Esophagus squamous epithelium (tissue), 5 donors: ENCODE measurements at regions not wholly inside any gene's neighbourhood (a gene's known extent, or its start where the extent isn't known, plus 50 kb on each side); places are given as distances from the start of the nearest gene placed in this dataset.
"Not testable (repeated sequence)": the region's sequence is repeated elsewhere in the genome, so short reads cannot be mapped to it uniquely, and the experiment has no call there.

Experiments used
- DNase-seq: peaks from one replicate; lab custom pipeline; 2025; lab: John Stamatoyannopoulos, UW
- H3K27ac ChIP-seq, 4 donors: fragments of 200-600 bp; sonication (generic); one replicate each; pipeline ENCODE4 v1.5.1; 2016 to 2019; ENCODE audit warnings: mild to moderate bottlenecking in 1 of 4
- H3K27me3 ChIP-seq, 4 donors: fragments of 200-600 bp; sonication (generic); 1 replicate in 3 of 4; 2 replicates in 1 of 4; pipeline versions ENCODE4 v1.5.1 to v1.6.0; 2017 to 2021; ENCODE audit warnings: antibody characterized with exemption in 1 of 4
- H3K36me3 ChIP-seq, 3 donors: fragments of 200-600 bp; sonication (generic); one replicate each; pipeline ENCODE4 v1.5.1; 2016 to 2019
- H3K4me1 ChIP-seq, 3 donors: fragments of 200-600 bp; sonication (generic); one replicate each; pipeline ENCODE4 v1.5.1; 2017 to 2019
- H3K4me3 ChIP-seq, 4 donors: fragments of 200-600 bp; sonication (generic); 1 replicate in 3 of 4; 2 replicates in 1 of 4; pipeline ENCODE4 v1.5.1; 2016 to 2019; ENCODE audit warnings: mild to moderate bottlenecking in 2 of 4, moderate library complexity in 1 of 4
- H3K9me3 ChIP-seq, 3 donors: fragments of 200-600 bp; sonication (generic); one replicate each; pipeline ENCODE4 v1.5.1; 2016 to 2019
- POLR2A ChIP-seq, 4 donors: fragments of 450-650 bp; IDR thresholded peaks; one replicate each; pipeline ENCODE4 v1.6.1; 2017; ENCODE audit warnings: antibody characterized with exemption in 4 of 4, mild to moderate bottlenecking in 4 of 4, moderate library complexity in 3 of 4
- WGBS, 2 donors: methylation state at CpG; one replicate each; pipeline ENCODE4 v1.1.5; 2018; 5-methylcytosine and 5-hydroxymethylcytosine counted together
- intact Hi-C: fragments of 100-400 bp; cut with DNase I; formaldehyde crosslinking; loops from one replicate; pipeline ENCODE4 v1.15.0; 2022
- TF ChIP-seq, protein P1 (sequence below), 6 experiments: fragments of 450-650 bp in 4 of 6; fragments of 200-600 bp in 2 of 6; sonication (generic) in 2 of 6; IDR thresholded peaks; one replicate each; pipeline ENCODE4 v1.5.1; 2016 to 2019; ENCODE audit warnings: antibody characterized with exemption in 6 of 6, mild to moderate bottlenecking in 4 of 6, moderate library complexity in 4 of 6
- donor health status: DM: yes; HTN: yes; CAD: no.

DNA sequence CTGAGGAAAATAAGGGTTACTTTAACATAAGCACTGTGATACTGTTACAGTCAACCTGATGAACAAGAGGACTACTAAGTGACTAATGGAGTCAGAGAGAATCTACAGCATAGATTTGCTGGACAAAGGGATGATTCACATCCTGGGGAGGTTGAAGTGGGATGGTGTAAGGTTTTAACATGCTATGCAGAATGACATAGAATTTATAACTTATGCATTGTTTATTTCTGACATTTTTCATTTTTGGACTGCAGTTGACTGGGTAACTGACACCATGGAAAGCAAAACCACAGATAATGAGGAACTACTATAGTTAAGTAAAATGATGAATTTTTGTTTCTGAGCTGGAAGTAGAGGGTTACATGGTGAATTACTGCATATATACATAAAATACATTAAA, 389.2 kb downstream of the MAT2B start:
- no peaks in the 10 kb centered on the region for H3K9me3 ChIP-seq
- no peak overlapping the region for H3K4me3 ChIP-seq
- no peak overlapping the region for H3K27ac ChIP-seq
- no peaks in the 10 kb centered on the region for H3K36me3 ChIP-seq
- intact Hi-C loops = no loop called here
- H3K27me3 ChIP-seq = no peaks in the 10 kb centered on the region
- TF ChIP-seq, protein P1, sequence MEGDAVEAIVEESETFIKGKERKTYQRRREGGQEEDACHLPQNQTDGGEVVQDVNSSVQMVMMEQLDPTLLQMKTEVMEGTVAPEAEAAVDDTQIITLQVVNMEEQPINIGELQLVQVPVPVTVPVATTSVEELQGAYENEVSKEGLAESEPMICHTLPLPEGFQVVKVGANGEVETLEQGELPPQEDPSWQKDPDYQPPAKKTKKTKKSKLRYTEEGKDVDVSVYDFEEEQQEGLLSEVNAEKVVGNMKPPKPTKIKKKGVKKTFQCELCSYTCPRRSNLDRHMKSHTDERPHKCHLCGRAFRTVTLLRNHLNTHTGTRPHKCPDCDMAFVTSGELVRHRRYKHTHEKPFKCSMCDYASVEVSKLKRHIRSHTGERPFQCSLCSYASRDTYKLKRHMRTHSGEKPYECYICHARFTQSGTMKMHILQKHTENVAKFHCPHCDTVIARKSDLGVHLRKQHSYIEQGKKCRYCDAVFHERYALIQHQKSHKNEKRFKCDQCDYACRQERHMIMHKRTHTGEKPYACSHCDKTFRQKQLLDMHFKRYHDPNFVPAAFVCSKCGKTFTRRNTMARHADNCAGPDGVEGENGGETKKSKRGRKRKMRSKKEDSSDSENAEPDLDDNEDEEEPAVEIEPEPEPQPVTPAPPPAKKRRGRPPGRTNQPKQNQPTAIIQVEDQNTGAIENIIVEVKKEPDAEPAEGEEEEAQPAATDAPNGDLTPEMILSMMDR (IDR thresholded peaks at IDR 0.05) = no peak
- TF ChIP-seq POLR2A (IDR thresholded peaks at IDR 0.05) = no peak
- no peak for DNase-seq
- no peaks in the 10 kb centered on the region for H3K4me1 ChIP-seq

DNA sequence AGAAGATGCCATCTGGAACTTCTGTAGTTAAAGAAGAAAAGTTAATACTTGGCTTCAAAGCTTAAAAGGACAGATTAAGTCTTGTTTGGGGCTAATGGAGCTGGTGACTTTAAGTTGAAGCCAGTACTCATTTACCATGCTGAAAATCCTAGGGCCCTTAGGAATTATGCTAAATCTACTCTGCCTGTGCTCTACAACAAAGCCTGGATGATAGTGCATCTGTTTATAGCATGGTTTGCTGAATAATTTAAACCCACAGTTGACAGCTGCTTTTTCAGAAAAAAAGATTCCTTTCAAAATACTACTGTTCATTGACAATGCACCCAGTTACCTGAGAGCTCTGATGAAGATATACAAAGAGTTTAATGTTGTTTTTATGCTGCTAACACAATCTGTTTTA, 393.5 kb downstream of the MAT2B start:
- intact Hi-C loops = no loop called here
- H3K27ac ChIP-seq = no peak overlapping the region
- DNase-seq = no peak
- no peaks in the 10 kb centered on the region for H3K4me1 ChIP-seq
- H3K4me3 ChIP-seq = no peak overlapping the region
- no peaks in the 10 kb centered on the region for H3K27me3 ChIP-seq
- H3K36me3 ChIP-seq = no peaks in the 10 kb centered on the region
- H3K9me3 ChIP-seq = peaks cover 0 to 10% (median 10%) of the 10 kb centered on the region in 3 donors
- TF ChIP-seq, protein P1 (IDR thresholded peaks at IDR 0.05) = no peak
- no peak for TF ChIP-seq POLR2A (IDR thresholded peaks at IDR 0.05)

DNA sequence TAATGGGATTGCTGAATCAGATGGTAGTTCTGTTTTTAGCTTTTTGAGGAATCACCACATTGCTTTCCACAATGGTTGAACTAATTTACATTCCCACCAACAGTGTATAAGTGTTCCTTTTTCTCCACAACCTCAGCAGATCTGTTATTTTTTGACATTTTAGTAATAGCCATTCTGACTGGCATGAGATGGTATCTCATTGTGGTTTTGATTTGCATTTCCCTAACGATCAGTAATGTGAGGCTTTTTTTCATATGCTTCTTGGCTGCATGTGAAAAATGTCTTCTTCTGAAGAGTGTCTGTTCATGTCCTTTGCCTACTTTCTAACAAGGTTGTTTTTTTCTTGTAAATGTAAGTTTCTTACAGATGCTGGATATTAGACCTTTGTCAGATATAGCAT, 402.4 kb downstream of the MAT2B start:
- WGBS, 2 donors = 55 to 65% methylated on average over 1 of the region's 1 CpG
- H3K4me3 ChIP-seq, H3K9me3 ChIP-seq, H3K36me3 ChIP-seq, intact Hi-C loops, DNase-seq, H3K27me3 ChIP-seq, H3K4me1 ChIP-seq, H3K27ac ChIP-seq: not testable (repeated sequence)

DNA sequence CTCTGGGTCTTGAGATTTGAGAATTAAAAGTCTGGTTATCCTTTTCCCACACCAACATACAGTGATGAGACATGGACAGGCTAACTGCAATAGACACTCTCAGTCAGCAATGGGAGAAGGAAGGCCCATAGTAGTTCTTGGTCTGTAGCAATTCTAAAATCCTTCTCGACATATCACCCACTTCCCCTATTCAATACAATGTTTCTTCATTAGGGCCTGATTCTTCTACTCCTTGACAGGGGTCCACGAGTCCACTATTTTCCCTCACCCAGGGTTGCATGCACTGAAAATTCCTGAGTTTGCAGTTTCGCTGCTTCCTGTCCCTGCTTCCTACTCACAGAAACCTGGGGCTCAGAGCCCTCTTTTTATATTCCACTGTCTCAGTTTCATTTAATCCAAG, 402.8 kb downstream of the MAT2B start:
- Histone ChIP-seq H3K4me3 (no peak overlapping the region), H3K36me3 (no peaks in the 10 kb centered on the region), H3K27ac (no peak overlapping the region), H3K27me3 (no peaks in the 10 kb centered on the region), H3K4me1 (no peaks in the 10 kb centered on the region), H3K9me3 (no peaks in the 10 kb centered on the region)
- no peak for DNase-seq
- TF ChIP-seq, protein P1 (IDR thresholded peaks at IDR 0.05) = no peak
- no peak for TF ChIP-seq POLR2A (IDR thresholded peaks at IDR 0.05)
- WGBS, 2 donors = 59 to 75% methylated on average over 3 of the region's 3 CpGs
- intact Hi-C loops = no loop called here

DNA sequence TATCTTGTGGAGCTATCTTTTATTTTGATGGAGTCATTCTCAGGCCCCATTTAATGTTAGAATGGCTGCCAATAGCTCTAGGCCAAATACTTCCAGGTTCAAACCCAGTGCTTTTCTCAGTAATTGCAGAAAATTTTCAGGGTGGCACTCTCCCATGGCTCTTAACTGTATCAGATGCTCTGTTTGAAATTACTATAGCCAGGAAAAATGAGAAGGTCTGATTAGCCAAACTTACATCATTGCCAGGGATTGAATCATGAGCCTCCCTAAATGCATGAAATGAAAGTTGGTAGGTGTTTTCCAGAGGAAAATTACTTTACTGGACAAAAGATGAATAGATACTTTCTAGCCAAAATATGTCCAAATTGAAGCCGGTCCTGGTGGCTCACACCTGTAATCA, 404.8 kb downstream of the MAT2B start:
- no peak overlapping the region for H3K27ac ChIP-seq

DNA sequence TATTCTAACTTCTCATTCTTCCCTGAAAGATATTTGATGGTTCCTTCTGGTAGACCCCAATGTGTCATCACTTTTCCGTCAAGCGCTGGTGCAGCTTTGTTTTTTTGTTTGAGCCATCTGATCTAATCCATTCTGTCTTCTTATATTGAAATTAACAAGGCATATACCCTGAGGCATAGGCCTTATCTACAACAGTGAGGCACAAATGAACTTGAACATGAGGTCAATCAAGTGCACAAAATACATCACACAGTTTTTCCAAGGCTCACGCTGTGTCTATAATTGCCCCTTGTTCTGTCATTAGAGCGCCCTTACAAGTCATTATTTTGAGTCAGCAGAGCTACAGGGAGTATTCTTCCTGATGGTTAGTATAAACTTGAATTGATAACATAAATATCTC, 406.6 kb downstream of the MAT2B start:
- H3K4me1 ChIP-seq = no peaks in the 10 kb centered on the region
- no peak for DNase-seq
- no peaks in the 10 kb centered on the region for H3K36me3 ChIP-seq
- intact Hi-C loops = no loop called here
- no peaks in the 10 kb centered on the region for H3K27me3 ChIP-seq
- no peak for TF ChIP-seq POLR2A (IDR thresholded peaks at IDR 0.05)
- TF ChIP-seq, protein P1 (IDR thresholded peaks at IDR 0.05) = no peak
- no peaks in the 10 kb centered on the region for H3K9me3 ChIP-seq
- H3K27ac ChIP-seq = no peak overlapping the region
- H3K4me3 ChIP-seq = no peak overlapping the region
- WGBS, 2 donors = 78 to 81% methylated on average over 4 of the region's 4 CpGs

More for the DNA sequence above, 404.8 kb downstream of the MAT2B start:
- Histone ChIP-seq H3K4me3 (no peak overlapping the region), H3K9me3 (no peaks in the 10 kb centered on the region), H3K4me1 (no peaks in the 10 kb centered on the region), H3K27me3 (no peaks in the 10 kb centered on the region), H3K36me3 (no peaks in the 10 kb centered on the region)
- intact Hi-C loops = no loop called here
- no peak for DNase-seq
- 80 to 85% methylated on average over 1 of the region's 1 CpG for WGBS, 2 donors
- no peak for TF ChIP-seq POLR2A (IDR thresholded peaks at IDR 0.05)
- TF ChIP-seq, protein P1 (IDR thresholded peaks at IDR 0.05) = no peak
